Peyer's patch (tissue), 4 donors: ENCODE measurements at regions not wholly inside any gene's neighbourhood (a gene's known extent, or its start where the extent isn't known, plus 50 kb on each side); places are given as distances from the start of the nearest gene placed in this dataset.

ENCODE experiments used
- CTCF ChIP-seq, 6 experiments: fragments of 450-650 bp in 4 of 6; fragments of 200-600 bp in 2 of 6; sonication (generic) in 1 of 6; IDR thresholded peaks; one replicate each; pipeline ENCODE4 v1.5.1; 2017 to 2019; ENCODE audit warnings: antibody characterized with exemption in 6 of 6, mild to moderate bottlenecking in 3 of 6, moderate library complexity in 1 of 6
- POLR2A ChIP-seq, 2 donors: fragments of 450-650 bp; IDR thresholded peaks; one replicate each; pipeline ENCODE4 v1.5.1; 2017; ENCODE audit warnings: antibody characterized with exemption in 2 of 2, mild to moderate bottlenecking in 2 of 2, moderate library complexity in 2 of 2

- no peak for TF ChIP-seq CTCF (IDR thresholded peaks at IDR 0.05)
- no peak for TF ChIP-seq POLR2A (IDR thresholded peaks at IDR 0.05)
Observed at GRCh38 chr2:3112131-3112530, 265.5 kb downstream of the EIPR1 start.
